HCT116 (cell line): ENCODE measurements at regions not wholly inside any gene's neighbourhood (a gene's known extent, or its start where the extent isn't known, plus 50 kb on each side); places are given as distances from the start of the nearest gene placed in this dataset.
A peak's percentile ranks its signal among the peaks of the same experiment; 100 is the strongest.

Source experiments
- CBX3 ChIP-seq: IDR thresholded peaks from 2 replicates; pipeline ENCODE4 v1.6.1; 2012; ENCODE audit warnings: low read depth
- CEBPB ChIP-seq: IDR thresholded peaks from 2 replicates; pipeline ENCODE4 v1.6.1; 2012; ENCODE audit warnings: low read depth
- EGR1 ChIP-seq: IDR thresholded peaks from 2 replicates; pipeline ENCODE4 v1.6.1; 2012; ENCODE audit warnings: low read depth
- EZH2 ChIP-seq: fragments of 200-600 bp; sonication (generic); IDR thresholded peaks from 2 replicates; pipeline ENCODE4 v1.6.1; 2017; ENCODE audit warnings: antibody characterized with exemption, mixed run types
- EZH2phosphoT487 ChIP-seq: fragments of 200-600 bp; IDR thresholded peaks from 2 replicates; pipeline ENCODE4 v1.6.1; 2018; ENCODE audit warnings: antibody characterized with exemption, borderline replicate concordance
- MAX ChIP-seq: IDR thresholded peaks from 2 replicates; pipeline ENCODE4 v1.6.1; 2012
- POLR2AphosphoS5 ChIP-seq: IDR thresholded peaks from 2 replicates; pipeline ENCODE4 v1.6.1; 2011; ENCODE audit warnings: mild to moderate bottlenecking, low read depth, low read length, moderate library complexity
- REST ChIP-seq: IDR thresholded peaks from 2 replicates; pipeline ENCODE4 v1.6.1; 2012; ENCODE audit warnings: low read depth
- SIN3A ChIP-seq: IDR thresholded peaks from 2 replicates; pipeline ENCODE4 v1.6.1; 2012; ENCODE audit warnings: low read depth
- SP1 ChIP-seq: IDR thresholded peaks from 2 replicates; pipeline ENCODE4 v1.6.1; 2012; ENCODE audit warnings: low read depth
- SRF ChIP-seq: IDR thresholded peaks from 2 replicates; pipeline ENCODE4 v1.6.1; 2012; ENCODE audit warnings: low read depth
- YY1 ChIP-seq: IDR thresholded peaks from 2 replicates; pipeline ENCODE4 v1.6.1; 2011; ENCODE audit warnings: low read length, low read depth, moderate library complexity, mild to moderate bottlenecking; ENCODE audit not compliant: insufficient replicate concordance; ENCODE audit errors: extremely low read depth
- ZFX ChIP-seq: fragments of 450-650 bp; IDR thresholded peaks from 2 replicates; pipeline ENCODE4 v1.6.1; 2017

- TF ChIP-seq REST (no peak), EZH2phosphoT487 (no peak), EZH2 (no peak), EGR1 (peak; percentile 41; the same call in 1 of the 2 replicates), YY1 (peak; percentile 6), ZFX (no peak), SIN3A (peak; percentile 87), POLR2AphosphoS5 (peak; percentile 65), CBX3 (peak; percentile 94), CEBPB (peak; percentile 88), SP1 (peak; percentile 99), SRF (peak; percentile 84), MAX (peak; percentile 92)
These were observed 95.9 kb upstream of the SCG2 start (continued) for GRCh38 chr2:223697892-223698645.
